Body of pancreas (tissue), 4 donors: ENCODE measurements at regions not wholly inside any gene's neighbourhood (a gene's known extent, or its start where the extent isn't known, plus 50 kb on each side); places are given as distances from the start of the nearest gene placed in this dataset.
"Not testable (repeated sequence)": the region's sequence is repeated elsewhere in the genome, so short reads cannot be mapped to it uniquely, and the experiment has no call there.

Source experiments
- ATAC-seq: fragments of 150-250 bp; one replicate; pipeline ENCODE4 v1.9.1; 2016
- DNase-seq, 4 donors: peaks; one replicate each; pipeline ENCODE4 v3.0.0-alpha.2; 2019
- H3K27ac ChIP-seq, 4 donors: fragments of 200-600 bp; sonication (generic); 1 replicate in 3 of 4; 2 replicates in 1 of 4; pipeline versions ENCODE4 v1.5.1 to v1.6.1; 2016 to 2019; ENCODE audit warnings: mild to moderate bottlenecking in 1 of 4, mixed read lengths in 1 of 4, moderate library complexity in 1 of 4
- H3K27me3 ChIP-seq, 2 donors: fragments of 200-600 bp; sonication (generic); one replicate each; pipeline ENCODE4 v1.6.0; 2016; ENCODE audit warnings: mild to moderate bottlenecking in 1 of 2
- H3K36me3 ChIP-seq, 2 donors: fragments of 200-600 bp; sonication (generic); replicated peaks in 1 of 2; 2 replicates each; pipeline ENCODE4 v1.5.1; 2016; ENCODE audit warnings: low read depth in 2 of 2; ENCODE audit not compliant: insufficient read depth in 1 of 2
- H3K4me1 ChIP-seq: fragments of 200-600 bp; sonication (generic); one replicate; pipeline ENCODE4 v1.6.0; 2016
- H3K4me3 ChIP-seq, 2 donors: fragments of 200-600 bp; sonication (generic); 1 replicate in 1 of 2; 2 replicates in 1 of 2; pipeline ENCODE4 v1.5.1; 2016 to 2019
- H3K9me3 ChIP-seq, 3 donors: fragments of 200-600 bp; sonication (generic); 1 replicate in 2 of 3; 2 replicates in 1 of 3; pipeline ENCODE4 v1.5.1; 2016
- POLR2A ChIP-seq, 3 donors: fragments of 450-650 bp; IDR thresholded peaks; one replicate each; pipeline ENCODE4 v1.6.1; 2016; ENCODE audit warnings: antibody characterized with exemption in 3 of 3, mild to moderate bottlenecking in 2 of 3
- WGBS, 2 donors: methylation state at CpG; one replicate each; pipeline ENCODE4 v1.1.5; 2017; 5-methylcytosine and 5-hydroxymethylcytosine counted together
- intact Hi-C: fragments of 100-400 bp; cut with DNase I; formaldehyde crosslinking; loops from one replicate; pipeline ENCODE4 v1.15.1; 2023
- TF ChIP-seq, protein P1 (sequence below), 7 experiments: fragments of 450-650 bp in 4 of 7; fragments of 200-600 bp in 3 of 7; sonication (generic) in 3 of 7; IDR thresholded peaks; one replicate each; pipeline ENCODE4 v1.5.1; 2016 to 2019; ENCODE audit warnings: antibody characterized with exemption in 7 of 7

DNA sequence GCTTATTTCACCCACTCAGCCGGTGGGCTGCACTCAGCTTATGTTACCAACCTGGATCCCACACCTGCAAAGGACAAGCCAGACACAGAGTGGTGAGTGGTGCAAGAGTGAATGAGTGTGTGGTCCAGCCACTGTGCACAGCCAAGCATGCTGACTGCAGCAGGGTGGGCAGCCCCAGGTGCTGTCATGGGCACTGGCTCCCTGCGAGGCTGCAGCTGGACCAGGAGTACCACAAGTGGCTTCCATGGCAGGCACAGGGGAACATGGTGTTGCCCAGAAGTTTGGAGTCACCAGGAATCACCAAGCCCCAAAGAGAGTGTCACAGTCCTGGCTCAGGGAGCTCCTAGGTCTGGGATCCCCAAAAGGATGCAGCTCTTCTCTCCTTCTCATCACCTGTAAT, 1093.4 kb downstream of the KHDRBS2 start:
- Histone ChIP-seq H3K4me1 (no peaks in the 10 kb centered on the region), H3K36me3 (no peaks in the 10 kb centered on the region), H3K27me3 (no peaks in the 10 kb centered on the region), H3K9me3 (no peaks in the 10 kb centered on the region), H3K4me3 (no peak overlapping the region), H3K27ac (no peak overlapping the region)
- ATAC-seq: no peak
- no peak for TF ChIP-seq POLR2A (IDR thresholded peaks at IDR 0.05)
- TF ChIP-seq, protein P1, sequence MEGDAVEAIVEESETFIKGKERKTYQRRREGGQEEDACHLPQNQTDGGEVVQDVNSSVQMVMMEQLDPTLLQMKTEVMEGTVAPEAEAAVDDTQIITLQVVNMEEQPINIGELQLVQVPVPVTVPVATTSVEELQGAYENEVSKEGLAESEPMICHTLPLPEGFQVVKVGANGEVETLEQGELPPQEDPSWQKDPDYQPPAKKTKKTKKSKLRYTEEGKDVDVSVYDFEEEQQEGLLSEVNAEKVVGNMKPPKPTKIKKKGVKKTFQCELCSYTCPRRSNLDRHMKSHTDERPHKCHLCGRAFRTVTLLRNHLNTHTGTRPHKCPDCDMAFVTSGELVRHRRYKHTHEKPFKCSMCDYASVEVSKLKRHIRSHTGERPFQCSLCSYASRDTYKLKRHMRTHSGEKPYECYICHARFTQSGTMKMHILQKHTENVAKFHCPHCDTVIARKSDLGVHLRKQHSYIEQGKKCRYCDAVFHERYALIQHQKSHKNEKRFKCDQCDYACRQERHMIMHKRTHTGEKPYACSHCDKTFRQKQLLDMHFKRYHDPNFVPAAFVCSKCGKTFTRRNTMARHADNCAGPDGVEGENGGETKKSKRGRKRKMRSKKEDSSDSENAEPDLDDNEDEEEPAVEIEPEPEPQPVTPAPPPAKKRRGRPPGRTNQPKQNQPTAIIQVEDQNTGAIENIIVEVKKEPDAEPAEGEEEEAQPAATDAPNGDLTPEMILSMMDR (IDR thresholded peaks at IDR 0.05): no peak
- intact Hi-C loops: no loop called here
- DNase-seq: no peak
- WGBS, 2 donors: 7 to 30% methylated on average over 2 of the region's 2 CpGs

DNA sequence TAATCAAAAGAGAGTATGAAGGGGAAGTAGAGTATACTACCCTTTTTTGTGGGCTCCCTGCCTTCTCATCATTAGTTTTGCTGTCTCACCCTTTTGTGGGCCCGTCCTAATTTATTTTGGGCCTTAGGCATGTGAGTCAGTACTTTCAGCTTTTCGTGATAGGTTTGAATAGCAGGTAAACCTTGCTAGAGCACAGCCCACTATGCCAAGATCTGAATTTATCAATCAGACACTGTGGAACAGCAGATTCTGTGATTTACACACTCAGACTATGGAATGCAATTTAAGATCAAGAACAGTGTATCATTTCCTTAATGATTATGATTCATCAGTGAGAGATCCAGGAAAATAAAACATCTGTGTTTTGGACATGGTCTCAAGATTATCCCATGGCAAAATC, 1117.1 kb downstream of the KHDRBS2 start:
- ATAC-seq: no peak
- no peak overlapping the region for H3K27ac ChIP-seq
- TF ChIP-seq POLR2A (IDR thresholded peaks at IDR 0.05): no peak
- TF ChIP-seq, protein P1 (IDR thresholded peaks at IDR 0.05): no peak
- H3K4me3 ChIP-seq: no peak overlapping the region
- H3K4me1 ChIP-seq: no peaks in the 10 kb centered on the region
- no peaks in the 10 kb centered on the region for H3K9me3 ChIP-seq
- WGBS, 2 donors: 52 to 67% methylated on average over 2 of the region's 2 CpGs
- H3K27me3 ChIP-seq: no peaks in the 10 kb centered on the region
- DNase-seq: no peak
- intact Hi-C loops: no loop called here
- H3K36me3 ChIP-seq: no peaks in the 10 kb centered on the region

DNA sequence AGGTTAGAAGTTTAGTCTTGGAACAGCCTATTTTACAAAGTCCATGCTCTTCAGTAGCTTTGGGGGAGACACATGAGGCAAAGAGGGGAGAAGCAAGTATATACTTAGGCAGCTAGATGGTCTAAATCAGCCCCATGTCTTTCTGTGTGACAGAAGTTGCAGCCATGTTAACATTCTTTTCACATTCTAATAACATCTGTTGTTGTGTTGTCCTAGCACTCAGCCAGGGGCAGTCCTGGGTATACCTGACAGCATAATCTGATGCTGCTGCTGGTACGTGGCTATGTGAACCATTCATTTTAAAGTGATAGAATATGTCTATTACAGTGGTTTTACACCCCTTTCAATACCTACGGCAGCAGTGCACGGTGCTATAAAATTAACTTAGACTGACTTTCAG, 1137.0 kb downstream of the KHDRBS2 start:
- H3K27ac ChIP-seq, H3K4me1 ChIP-seq, DNase-seq, H3K36me3 ChIP-seq, ATAC-seq, intact Hi-C loops, H3K9me3 ChIP-seq, H3K4me3 ChIP-seq, H3K27me3 ChIP-seq: not testable (repeated sequence)
- WGBS, 2 donors: 56 to 76% methylated on average over 2 to 3 of the region's 3 CpGs

DNA sequence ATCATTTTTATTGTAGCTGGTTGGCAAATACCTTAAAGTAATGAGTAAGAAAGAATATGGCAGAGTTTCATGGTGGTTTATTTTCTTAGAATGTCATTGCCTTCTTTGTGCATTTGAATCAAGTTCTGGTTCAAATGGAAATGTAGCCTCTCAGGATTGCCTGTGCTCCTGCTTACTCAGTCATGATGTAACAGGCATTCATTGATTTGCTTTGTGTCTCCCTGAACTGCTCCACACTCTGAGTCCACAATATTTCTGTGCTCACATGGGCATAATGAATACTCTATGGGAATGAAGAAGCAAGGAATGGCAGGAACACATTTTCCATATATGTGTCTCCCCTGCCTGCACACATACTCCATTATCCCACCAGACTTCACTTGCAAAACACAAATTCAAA, 1143.8 kb downstream of the KHDRBS2 start:
- H3K9me3 ChIP-seq, H3K36me3 ChIP-seq, DNase-seq, H3K4me1 ChIP-seq, intact Hi-C loops, ATAC-seq, H3K27me3 ChIP-seq, H3K27ac ChIP-seq, H3K4me3 ChIP-seq: not testable (repeated sequence)

DNA sequence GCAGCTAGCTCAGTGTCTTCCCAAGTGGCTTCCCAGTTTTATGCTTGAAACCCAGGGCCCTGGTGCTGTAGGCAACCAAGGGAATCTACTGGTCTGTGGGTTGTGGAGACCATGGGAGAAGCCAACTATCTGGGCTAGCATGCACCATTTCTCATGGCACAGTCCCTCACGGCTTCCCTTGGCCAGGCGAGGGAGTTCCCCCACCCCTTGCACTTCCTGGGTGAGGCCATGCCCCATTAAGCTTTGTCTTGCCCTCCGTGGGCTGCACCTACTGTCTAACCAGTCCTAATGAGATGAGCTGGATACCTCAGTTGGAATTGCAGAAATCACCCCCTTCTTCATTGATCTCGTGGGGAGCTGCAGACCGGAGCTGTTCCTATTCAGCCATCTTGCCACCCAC, 1152.0 kb downstream of the KHDRBS2 start:
- ATAC-seq (no peak), DNase-seq (no peak)
- no peaks in the 10 kb centered on the region for H3K4me1 ChIP-seq
- no peaks in the 10 kb centered on the region for H3K36me3 ChIP-seq
- 49 to 55% methylated on average over 5 of the region's 5 CpGs for WGBS, 2 donors
- no peak for TF ChIP-seq POLR2A (IDR thresholded peaks at IDR 0.05)
- TF ChIP-seq, protein P1 (IDR thresholded peaks at IDR 0.05): no peak
- no peak overlapping the region for H3K4me3 ChIP-seq
- no peaks in the 10 kb centered on the region for H3K9me3 ChIP-seq
- H3K27me3 ChIP-seq: no peaks in the 10 kb centered on the region
- no peak overlapping the region for H3K27ac ChIP-seq
- intact Hi-C loops: no loop called here

DNA sequence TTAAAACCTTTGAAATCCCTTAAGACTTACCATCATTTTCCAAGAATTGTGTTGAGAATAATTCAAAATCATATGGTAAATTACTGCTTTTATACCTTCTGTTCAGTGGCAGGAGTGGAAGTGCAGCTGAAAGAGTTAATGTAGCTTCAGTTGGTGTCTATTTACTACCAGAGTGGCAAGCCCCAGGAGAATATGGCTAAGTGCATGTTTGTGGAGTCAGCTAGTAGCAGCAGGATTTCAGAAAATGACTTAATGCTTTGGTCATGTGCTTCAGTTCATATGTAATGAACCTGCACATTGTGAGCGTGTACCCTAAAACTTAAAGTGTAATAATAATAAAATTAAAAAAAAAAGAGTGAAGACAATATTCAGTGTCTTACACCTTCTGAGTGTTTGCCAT, 1171.8 kb downstream of the KHDRBS2 start:
- H3K4me3 ChIP-seq, H3K9me3 ChIP-seq, H3K4me1 ChIP-seq, H3K27ac ChIP-seq, H3K27me3 ChIP-seq, DNase-seq, intact Hi-C loops, H3K36me3 ChIP-seq, ATAC-seq: not testable (repeated sequence)
- 53 to 63% methylated on average over 1 of the region's 1 CpG for WGBS, 2 donors

DNA sequence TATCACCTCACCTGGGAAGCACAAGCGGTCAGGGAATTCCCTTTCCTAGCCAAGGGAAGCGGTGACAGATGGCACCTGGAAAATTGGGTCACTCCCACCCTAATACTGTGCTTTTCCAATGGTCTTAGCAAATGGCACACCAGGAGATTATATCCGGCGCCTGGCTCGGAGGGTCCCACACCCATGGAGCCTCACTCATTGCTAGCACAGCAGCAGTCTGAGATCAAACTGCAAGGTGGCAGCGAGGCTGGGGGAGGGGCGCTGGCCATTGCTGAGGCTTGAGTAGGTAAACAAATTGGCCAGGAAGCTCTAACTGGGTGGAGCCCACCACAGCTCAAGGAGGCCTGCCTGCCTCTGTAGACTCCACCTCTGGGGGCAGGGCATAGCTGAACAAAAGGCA, 1178.1 kb downstream of the KHDRBS2 start:
- DNase-seq: peak in 1 of 4 donors; percentile 10
- H3K9me3 ChIP-seq, intact Hi-C loops, H3K4me3 ChIP-seq, H3K27me3 ChIP-seq, H3K36me3 ChIP-seq, ATAC-seq, H3K27ac ChIP-seq, H3K4me1 ChIP-seq: not testable (repeated sequence)
- WGBS, 2 donors: 79 to 92% methylated on average over 7 of the region's 7 CpGs

DNA sequence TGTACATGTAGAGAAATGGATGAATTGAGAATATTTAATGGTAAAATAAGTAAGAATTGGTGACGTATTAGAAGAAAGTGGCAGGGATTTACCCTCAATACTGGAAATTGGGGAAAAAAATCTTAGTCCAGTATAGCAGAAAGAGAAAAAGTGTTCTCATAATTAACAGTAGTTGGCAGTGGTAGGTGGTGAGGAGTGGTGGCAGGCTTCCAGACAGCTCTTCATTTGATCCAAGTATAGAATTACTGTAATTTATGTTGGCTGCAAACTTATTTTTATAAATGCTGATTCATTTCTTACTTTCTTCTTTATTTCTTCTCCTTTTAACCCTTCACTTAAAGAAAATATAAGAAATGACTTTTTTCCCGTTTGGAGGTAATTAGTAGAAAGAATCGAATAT, 1182.4 kb downstream of the KHDRBS2 start:
- DNase-seq, H3K36me3 ChIP-seq, H3K4me1 ChIP-seq, intact Hi-C loops, H3K4me3 ChIP-seq, ATAC-seq, H3K27ac ChIP-seq, H3K9me3 ChIP-seq, H3K27me3 ChIP-seq: not testable (repeated sequence)
- 49 to 62% methylated on average over 3 of the region's 3 CpGs for WGBS, 2 donors
